OCI-LY1 (cell line): ENCODE measurements at regions not wholly inside any gene's neighbourhood (a gene's known extent, or its start where the extent isn't known, plus 50 kb on each side); places are given as distances from the start of the nearest gene placed in this dataset.

Experiments
- H2AFZ ChIP-seq: fragments of 200-600 bp; sonication (generic), shearing (Covaris generic); 2 replicates; pipeline ENCODE4 v1.6.0; 2014; ENCODE audit warnings: antibody characterized with exemption, mild to moderate bottlenecking, low read length
- H3F3A ChIP-seq: fragments of 200-600 bp; sonication (generic), shearing (Covaris generic); 2 replicates; pipeline ENCODE4 v1.6.0; 2014; ENCODE audit warnings: mild to moderate bottlenecking, antibody characterized with exemption, low read length, moderate library complexity; ENCODE audit not compliant: insufficient read depth
- H3K27ac ChIP-seq: fragments of 200-600 bp; sonication (generic); 2 replicates; pipeline ENCODE4 v1.5.1; 2014; ENCODE audit warnings: low read length, mixed run types, mild to moderate bottlenecking, low read depth; ENCODE audit not compliant: poor library complexity, severe bottlenecking
- H3K27me3 ChIP-seq: fragments of 200-600 bp; sonication (generic); 2 replicates; pipeline ENCODE4 v1.6.0; 2014; ENCODE audit warnings: antibody characterized with exemption, mild to moderate bottlenecking, low read length, moderate library complexity; ENCODE audit not compliant: insufficient read depth
- H3K36me3 ChIP-seq: fragments of 200-600 bp; sonication (generic); 2 replicates; pipeline ENCODE4 v1.6.1; 2014; ENCODE audit warnings: mild to moderate bottlenecking, antibody characterized with exemption, low read length, moderate library complexity, mixed read lengths; ENCODE audit not compliant: insufficient read depth
- H3K4me1 ChIP-seq: fragments of 200-600 bp; sonication (generic); 2 replicates; pipeline ENCODE4 v1.5.1; 2014; ENCODE audit warnings: mild to moderate bottlenecking, low read length, moderate library complexity; ENCODE audit not compliant: insufficient read depth, severe bottlenecking
- H3K4me2 ChIP-seq: fragments of 200-600 bp; sonication (generic), shearing (Covaris generic); 2 replicates; pipeline ENCODE4 v1.6.1; 2014; ENCODE audit warnings: low read length
- H3K4me3 ChIP-seq: fragments of 200-600 bp; sonication (generic); 2 replicates; pipeline ENCODE4 v1.5.1; 2014; ENCODE audit warnings: low read length, low read depth, mild to moderate bottlenecking, mixed read lengths; ENCODE audit not compliant: poor library complexity, severe bottlenecking
- H3K79me2 ChIP-seq: fragments of 200-600 bp; shearing (Covaris generic); 2 replicates; pipeline ENCODE4 v1.6.1; 2016; ENCODE audit warnings: mixed run types, low read length, mixed read lengths; ENCODE audit not compliant: insufficient read depth
- H3K9ac ChIP-seq: fragments of 200-600 bp; sonication (generic), shearing (Covaris generic); 2 replicates; pipeline ENCODE4 v1.6.1; 2014; ENCODE audit warnings: mild to moderate bottlenecking, low read length, mixed read lengths
- H3K9me2 ChIP-seq: fragments of 200-600 bp; sonication (generic), shearing (Covaris generic); 2 replicates; pipeline ENCODE4 v1.6.1; 2014; ENCODE audit warnings: low read depth, mild to moderate bottlenecking, low read length, mixed read lengths
- H3K9me3 ChIP-seq: fragments of 200-600 bp; shearing (Covaris generic); 2 replicates; pipeline ENCODE4 v1.6.1; 2014; ENCODE audit warnings: low read length, mixed read lengths
- H4K20me1 ChIP-seq: fragments of 200-600 bp; sonication (generic), shearing (Covaris generic); 2 replicates; pipeline ENCODE4 v1.6.0; 2016; ENCODE audit warnings: mild to moderate bottlenecking, low read length; ENCODE audit not compliant: insufficient read depth
- CTCF ChIP-seq: fragments of 200-600 bp; sonication (generic), shearing (Covaris generic); IDR thresholded peaks from 2 replicates; pipeline ENCODE4 v1.5.1; 2017; ENCODE audit warnings: mild to moderate bottlenecking, antibody characterized with exemption, low read length, moderate library complexity, mixed read lengths
- EZH2 ChIP-seq: fragments of 200-600 bp; sonication (generic), shearing (Covaris generic); IDR thresholded peaks from 2 replicates; pipeline ENCODE4 v1.8.0; 2017; ENCODE audit warnings: borderline replicate concordance, mixed run types, mild to moderate bottlenecking, antibody characterized with exemption, low read length, moderate library complexity, mixed read lengths

DNA sequence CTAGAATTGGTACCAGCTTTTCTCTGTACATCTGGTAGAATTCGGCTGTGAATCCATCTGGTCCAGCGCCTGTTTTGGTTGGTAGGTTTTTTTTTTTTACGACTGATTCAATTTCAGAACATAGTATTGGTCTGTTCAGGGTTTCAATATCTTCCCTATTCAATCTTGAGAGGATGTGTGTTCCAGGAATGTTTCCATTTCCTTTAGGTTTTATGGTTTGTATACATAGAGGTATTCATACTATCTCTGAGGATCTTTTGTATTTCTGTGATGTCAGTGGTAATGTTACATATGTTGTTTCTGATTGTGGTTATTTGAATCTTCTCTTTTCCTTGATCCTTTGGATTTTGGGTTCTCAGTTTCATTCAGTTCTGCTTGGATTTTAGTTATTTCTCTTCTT is 172.1 kb upstream of the ITGA4 start:
- no peaks in the 10 kb centered on the region for H3F3A ChIP-seq

DNA sequence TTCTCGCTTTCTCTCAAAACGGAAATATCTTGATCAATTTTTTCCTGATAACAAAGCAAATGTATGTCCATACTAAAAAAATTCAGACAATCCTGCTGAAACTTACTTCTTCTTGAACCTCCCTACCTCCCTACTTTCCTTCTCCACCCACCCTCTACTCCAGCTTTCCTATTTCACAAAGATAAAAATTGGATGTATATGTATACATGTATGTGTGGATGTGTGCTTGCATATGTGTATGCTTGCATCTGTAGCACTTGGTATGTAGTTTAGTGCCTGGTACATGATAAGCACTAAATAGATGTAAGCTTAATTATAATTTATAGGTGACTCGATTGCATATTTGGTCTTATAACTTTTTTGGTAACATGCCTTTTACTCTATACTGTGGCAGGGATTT is 167.5 kb upstream of the ITGA4 start:
- Histone ChIP-seq H2AFZ (no peak overlapping the region), H3K9me3 (no peaks in the 10 kb centered on the region), H3K27me3 (no peaks in the 10 kb centered on the region), H3K4me2 (no peak overlapping the region), H3K9me2 (no peaks in the 10 kb centered on the region), H3K79me2 (no peaks in the 10 kb centered on the region), H3K9ac (no peak overlapping the region), H3K27ac (no peak overlapping the region), H3K4me3 (no peak overlapping the region), H3K36me3 (no peaks in the 10 kb centered on the region), H3K4me1 (no peaks in the 10 kb centered on the region), H4K20me1 (no peaks in the 10 kb centered on the region), H3F3A (no peaks in the 10 kb centered on the region)
- no peak for TF ChIP-seq EZH2
- no peak for TF ChIP-seq CTCF

More for the DNA sequence above, 172.1 kb upstream of the ITGA4 start:
- Histone ChIP-seq H3K4me3 (no peak overlapping the region), H3K4me2 (no peak overlapping the region), H3K79me2 (no peaks in the 10 kb centered on the region), H3K4me1 (no peaks in the 10 kb centered on the region), H2AFZ (no peak overlapping the region), H3K36me3 (no peaks in the 10 kb centered on the region), H3K9ac (no peak overlapping the region), H4K20me1 (no peaks in the 10 kb centered on the region), H3K27me3 (no peaks in the 10 kb centered on the region), H3K27ac (no peak overlapping the region), H3K9me2 (no peaks in the 10 kb centered on the region), H3K9me3 (no peaks in the 10 kb centered on the region)
- no peak for TF ChIP-seq EZH2

- Histone ChIP-seq H2AFZ (no peak overlapping the region), H3K27me3 (no peaks in the 10 kb centered on the region), H3K9me2 (no peaks in the 10 kb centered on the region), H3K27ac (no peak overlapping the region), H3K9ac (no peak overlapping the region), H3K36me3 (no peaks in the 10 kb centered on the region), H3F3A (no peaks in the 10 kb centered on the region), H3K4me2 (no peak overlapping the region), H3K9me3 (no peaks in the 10 kb centered on the region), H3K79me2 (no peaks in the 10 kb centered on the region), H3K4me1 (no peaks in the 10 kb centered on the region), H4K20me1 (no peaks in the 10 kb centered on the region), H3K4me3 (no peak overlapping the region)
- TF ChIP-seq EZH2 = no peak
- TF ChIP-seq CTCF = no peak
These were observed 167.0 kb upstream of the ITGA4 start for GRCh38 chr2:181290182-181290581.

- no peak for TF ChIP-seq CTCF
- no peak for TF ChIP-seq EZH2
- H3K4me1 ChIP-seq = no peaks in the 10 kb centered on the region
- H3K36me3 ChIP-seq = no peaks in the 10 kb centered on the region
- H3K27me3 ChIP-seq = no peaks in the 10 kb centered on the region
- H2AFZ ChIP-seq = no peak overlapping the region
- H4K20me1 ChIP-seq = no peaks in the 10 kb centered on the region
- H3K9ac ChIP-seq = no peak overlapping the region
- H3K9me2 ChIP-seq = no peaks in the 10 kb centered on the region
- no peaks in the 10 kb centered on the region for H3K79me2 ChIP-seq
- no peak overlapping the region for H3K27ac ChIP-seq
- H3K4me3 ChIP-seq = no peak overlapping the region
- H3K4me2 ChIP-seq = no peak overlapping the region
- no peaks in the 10 kb centered on the region for H3K9me3 ChIP-seq
- no peaks in the 10 kb centered on the region for H3F3A ChIP-seq
These were observed 162.2 kb upstream of the ITGA4 start for GRCh38 chr2:181294979-181295378.
